ENCODE measurements at regions not wholly inside any gene's neighbourhood (a gene's known extent, or its start where the extent isn't known, plus 50 kb on each side); places are given as distances from the start of the nearest gene placed in this dataset.
"Not testable (repeated sequence)": the region's sequence is repeated elsewhere in the genome, so short reads cannot be mapped to it uniquely, and the experiment has no call there.

- no peak for DNase-seq
Measured at GRCh38 chr3:88955274-88955673, 152.1 kb upstream of the EPHA3 start.

- DNase-seq, result no peak
Measured at GRCh38 chr3:88957711-88958439, 149.5 kb upstream of the EPHA3 start.

DNA sequence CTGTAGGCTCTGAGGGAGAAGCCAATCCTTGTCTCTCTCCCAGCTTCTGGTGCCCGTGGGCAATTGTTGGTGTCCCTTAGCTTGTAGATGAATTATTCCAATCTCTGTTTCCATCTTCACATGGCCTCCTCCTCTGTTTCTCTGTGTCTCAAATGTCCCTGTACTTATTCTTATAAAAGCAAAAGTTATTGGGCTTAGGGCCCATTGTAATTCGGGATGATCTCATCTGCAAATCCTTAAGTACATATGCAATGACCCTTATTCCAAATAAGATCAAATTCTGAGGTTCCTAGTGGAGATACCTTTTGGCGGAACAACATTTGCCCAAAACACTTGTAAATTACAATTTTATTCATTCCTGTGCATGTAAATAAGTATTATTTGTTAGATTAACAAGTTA lies 147.4 kb upstream of the EPHA3 start:
- no peak for DNase-seq

GRCh38 chr3:88963003-88963402 lies 144.4 kb upstream of the EPHA3 start:
- no peak for DNase-seq

GRCh38 chr3:88979760-88980159 lies 127.7 kb upstream of the EPHA3 start:
- no peak for DNase-seq

DNA sequence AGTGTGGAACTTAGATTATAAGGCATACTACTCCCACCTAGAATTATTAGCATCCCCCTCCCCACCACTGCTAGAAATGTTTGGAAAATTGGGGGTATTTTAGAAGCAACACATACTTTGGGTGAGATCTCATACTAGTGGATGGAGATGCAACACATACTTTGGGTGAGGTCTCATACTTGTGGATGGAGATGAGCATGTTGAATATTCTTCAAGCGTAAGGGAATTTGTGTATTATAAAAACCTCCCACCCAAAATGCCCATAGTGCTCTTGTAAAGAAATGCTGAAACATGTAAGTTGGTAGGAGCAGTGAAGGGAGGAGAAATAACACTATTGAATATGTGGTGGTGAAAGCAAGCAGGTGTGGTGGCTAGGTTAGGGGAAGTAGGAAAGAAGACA lies 124.0 kb upstream of the EPHA3 start:
- no peak for DNase-seq

- DNase-seq, result no peak
Measured at GRCh38 chr3:88984256-88984655, 123.2 kb upstream of the EPHA3 start.

DNA sequence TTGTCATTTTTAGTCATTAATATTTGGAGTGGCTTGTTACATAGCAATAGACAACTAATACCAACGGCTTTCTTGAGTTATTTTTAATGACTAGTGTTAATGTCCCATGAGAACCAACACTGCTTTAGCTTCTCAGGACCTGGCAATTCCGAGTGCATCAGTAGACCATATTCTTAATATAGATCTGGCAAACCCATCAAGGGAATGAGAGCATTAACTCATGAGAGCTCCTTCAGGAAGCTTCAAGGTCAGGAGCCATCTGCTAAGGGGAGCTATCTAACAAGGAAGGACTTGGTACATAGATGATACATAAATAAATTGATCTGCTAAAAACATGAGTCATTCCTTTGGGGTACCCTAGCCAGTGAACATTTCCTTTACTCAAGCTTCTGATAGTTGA lies 122.6 kb upstream of the EPHA3 start:
- DNase-seq, result no peak

- no peak for DNase-seq
Measured at GRCh38 chr3:88985491-88985890, 121.9 kb upstream of the EPHA3 start.

- DNase-seq, result no peak
Measured at GRCh38 chr3:88986834-88987233, 120.6 kb upstream of the EPHA3 start.

- no peak for DNase-seq
Measured at GRCh38 chr3:88987776-88988175, 119.6 kb upstream of the EPHA3 start.

GRCh38 chr3:88988906-88989305 lies 118.5 kb upstream of the EPHA3 start:
- no peak for DNase-seq

DNA sequence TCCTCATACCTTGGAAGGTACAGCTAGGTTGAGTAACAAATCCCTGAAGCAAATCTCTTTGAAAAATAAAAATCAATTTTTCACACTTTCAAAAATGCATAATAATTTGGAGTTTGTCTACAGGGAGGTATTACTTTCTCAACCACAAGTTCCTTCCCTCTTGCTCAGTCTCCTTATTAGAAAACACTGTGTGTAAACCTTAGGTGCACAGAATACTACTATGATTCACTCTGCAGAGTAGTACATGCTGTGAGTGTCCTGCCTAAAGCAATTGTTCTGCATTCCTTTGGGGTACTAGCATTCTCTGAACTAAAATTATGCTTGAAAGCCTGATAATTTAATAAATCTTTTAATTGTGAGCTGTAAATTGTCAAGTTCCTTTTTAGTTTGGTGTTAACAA lies 115.9 kb upstream of the EPHA3 start:
- no peak for DNase-seq

DNA sequence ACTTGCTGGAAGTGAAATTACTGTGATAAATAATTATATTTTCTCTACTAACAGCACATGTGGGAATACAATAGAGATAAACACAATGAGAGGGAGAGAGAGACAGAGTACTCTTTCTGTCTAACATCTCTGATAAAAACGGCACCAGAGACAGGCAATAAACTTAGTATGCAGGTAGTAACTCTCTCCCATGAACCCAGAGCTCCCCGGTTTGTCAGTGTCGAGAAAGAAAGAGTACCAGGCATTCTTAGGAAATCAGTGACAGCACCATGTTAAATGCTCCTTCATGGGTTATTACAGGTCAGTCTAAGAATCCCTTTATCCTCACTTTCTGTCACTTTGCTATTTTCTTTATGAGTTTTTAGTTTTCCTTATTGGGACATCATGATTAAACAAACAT lies 110.7 kb upstream of the EPHA3 start:
- DNase-seq, result no peak

- no peak for DNase-seq
Measured at GRCh38 chr3:88997260-88997659, 110.2 kb upstream of the EPHA3 start.

DNA sequence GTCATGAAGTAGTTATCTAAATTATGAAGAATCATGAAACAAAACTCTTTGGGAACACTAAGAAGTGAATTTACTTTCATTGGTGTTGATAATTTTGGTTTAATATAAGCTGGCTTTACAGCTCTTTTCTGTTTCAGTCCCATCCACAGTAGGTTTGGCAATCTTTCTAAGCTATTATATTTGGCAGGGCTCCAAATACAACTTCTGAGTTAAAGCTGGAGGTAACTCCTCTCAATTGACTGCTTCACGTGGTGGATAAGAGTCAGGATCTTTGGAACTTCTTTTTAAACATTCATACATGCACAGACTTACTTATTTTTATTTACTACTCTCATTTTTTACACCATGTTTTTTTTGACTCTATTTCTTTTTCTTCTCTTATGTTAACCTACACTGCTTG lies 106.5 kb upstream of the EPHA3 start:
- no peak for DNase-seq

DNA sequence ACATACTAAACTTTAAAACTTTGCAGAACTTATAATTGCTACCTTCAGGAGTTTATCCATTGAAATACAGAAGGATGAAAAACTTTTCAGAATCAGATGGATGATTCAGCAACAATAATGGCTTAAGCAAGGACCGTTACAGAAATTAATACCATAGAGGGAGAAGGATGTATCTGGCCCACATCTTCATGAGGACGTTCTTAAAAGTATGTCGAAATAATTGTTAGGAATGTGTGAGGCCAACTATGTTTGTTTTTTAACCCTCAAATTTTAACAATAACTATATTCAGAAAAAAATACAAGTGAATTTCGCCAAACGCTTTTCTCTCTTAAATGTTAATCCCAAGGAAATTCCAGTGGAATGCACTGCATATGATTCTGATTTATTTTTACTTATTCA lies 105.2 kb upstream of the EPHA3 start:
- DNase-seq, result no peak

DNA sequence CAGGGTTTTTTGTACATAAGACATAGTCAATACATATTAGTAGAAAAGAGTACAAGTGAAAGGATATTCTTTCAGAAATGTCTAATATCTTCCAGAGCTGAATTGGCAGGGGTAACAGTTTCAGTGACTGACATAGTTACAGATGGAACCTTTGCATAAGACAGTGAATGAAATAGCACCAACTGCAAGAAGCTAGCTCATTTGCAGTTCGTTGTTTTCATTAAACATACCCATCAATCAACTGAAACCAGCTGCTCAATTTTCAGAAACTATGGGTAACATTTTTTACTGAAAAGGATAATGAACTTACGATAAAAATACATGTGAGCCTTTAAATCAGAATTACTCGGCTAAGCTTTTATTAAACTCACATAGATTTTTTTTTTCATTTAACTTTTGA lies 93.9 kb upstream of the EPHA3 start:
- no peak for DNase-seq

- DNase-seq, result no peak
Measured at GRCh38 chr3:89017531-89017930, 89.9 kb upstream of the EPHA3 start.

DNA sequence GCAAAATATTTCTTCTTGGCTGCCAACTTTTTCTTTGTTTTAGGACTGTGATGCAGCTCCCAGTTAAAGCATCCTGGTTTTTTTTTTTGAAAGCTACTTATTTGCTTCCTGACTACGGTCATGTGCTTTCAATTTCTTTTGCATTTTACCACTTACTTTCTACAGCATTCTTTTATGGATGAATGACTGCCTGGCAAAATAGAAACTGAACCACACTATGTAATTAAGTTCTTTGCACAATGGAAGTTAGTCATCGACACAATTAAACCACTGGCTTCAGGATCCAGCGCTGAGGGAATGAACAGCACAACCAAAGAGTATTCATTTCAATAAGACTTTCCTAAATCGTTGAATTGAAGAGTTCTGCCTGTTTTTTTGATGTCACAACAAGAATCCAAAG lies 82.2 kb upstream of the EPHA3 start:
- peak; percentile 28 for DNase-seq

DNA sequence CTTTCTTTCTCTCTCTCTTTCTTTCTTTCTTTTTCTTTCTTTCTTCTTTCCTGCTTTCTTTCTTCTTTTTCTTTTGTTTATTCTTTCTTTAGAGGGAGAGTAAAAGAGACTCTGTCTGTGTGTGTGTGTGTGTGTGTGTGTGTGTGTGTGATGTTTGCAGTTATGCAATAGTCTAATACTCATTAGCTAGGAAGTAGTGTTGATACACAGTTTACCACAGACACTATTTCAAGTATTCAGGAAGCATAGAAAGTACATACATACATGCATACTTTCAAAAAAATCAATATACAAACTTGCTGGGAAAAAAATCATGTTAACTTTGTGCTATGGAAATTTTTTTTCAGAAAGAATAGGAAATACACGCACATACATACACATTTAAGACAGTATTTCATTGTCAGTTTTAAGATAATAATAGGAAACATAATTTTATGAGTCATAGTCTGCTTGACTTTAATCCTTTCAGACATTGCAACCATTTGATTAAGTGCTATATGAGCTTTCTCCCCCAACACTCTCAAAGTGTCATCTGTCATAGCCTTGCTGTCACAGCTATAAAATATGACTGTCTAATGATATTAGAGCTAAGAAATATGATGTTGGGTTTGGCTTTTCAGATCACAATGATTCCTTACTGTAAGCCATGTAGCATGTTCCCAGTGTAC lies 74.9 kb upstream of the EPHA3 start:
- no peak for DNase-seq

- not testable (repeated sequence) for DNase-seq
Measured at GRCh38 chr3:89034723-89035122, 72.7 kb upstream of the EPHA3 start.

DNA sequence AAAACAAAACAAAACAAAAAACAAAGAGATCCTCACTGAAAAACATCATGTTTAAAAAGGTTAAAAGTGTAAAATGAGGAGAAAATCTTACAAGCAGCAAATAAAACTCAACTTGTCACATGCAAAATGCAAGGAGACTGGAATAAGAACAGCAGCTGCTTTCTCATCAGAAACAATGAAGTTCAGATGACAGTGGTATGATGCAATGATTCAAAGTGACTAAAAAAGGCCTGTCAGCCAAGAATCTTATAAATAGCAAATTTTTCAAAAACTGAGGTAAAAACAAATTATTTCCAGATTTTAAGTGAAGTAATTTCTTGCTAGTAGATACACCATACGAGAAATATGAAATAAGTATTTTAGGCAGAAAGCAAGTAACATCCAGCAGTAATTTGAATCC lies 68.6 kb upstream of the EPHA3 start:
- DNase-seq, result no peak

GRCh38 chr3:89042236-89042835 lies 65.1 kb upstream of the EPHA3 start:
- no peak for DNase-seq

Data from renal pelvis (tissue), 1 donor.